Breast epithelium (tissue), 3 donors: ENCODE measurements at regions not wholly inside any gene's neighbourhood (a gene's known extent, or its start where the extent isn't known, plus 50 kb on each side); places are given as distances from the start of the nearest gene placed in this dataset.

ENCODE experiments used
- CTCF ChIP-seq, 3 donors: fragments of 450-650 bp; IDR thresholded peaks; one replicate each; pipeline ENCODE4 v1.5.1; 2016 to 2017; ENCODE audit warnings: antibody characterized with exemption in 3 of 3, mild to moderate bottlenecking in 3 of 3, moderate library complexity in 3 of 3
- POLR2A ChIP-seq: fragments of 450-650 bp; IDR thresholded peaks from one replicate; pipeline ENCODE4 v1.6.1; 2016; ENCODE audit warnings: antibody characterized with exemption, mild to moderate bottlenecking, moderate library complexity

GRCh38 chr2:240310201-240310600 is 125.3 kb upstream of the GPC1 start:
- TF ChIP-seq CTCF (IDR thresholded peaks at IDR 0.05), result no peak
- no peak for TF ChIP-seq POLR2A
